ENCODE measurements at regions not wholly inside any gene's neighbourhood (a gene's known extent, or its start where the extent isn't known, plus 50 kb on each side); places are given as distances from the start of the nearest gene placed in this dataset.

DNA sequence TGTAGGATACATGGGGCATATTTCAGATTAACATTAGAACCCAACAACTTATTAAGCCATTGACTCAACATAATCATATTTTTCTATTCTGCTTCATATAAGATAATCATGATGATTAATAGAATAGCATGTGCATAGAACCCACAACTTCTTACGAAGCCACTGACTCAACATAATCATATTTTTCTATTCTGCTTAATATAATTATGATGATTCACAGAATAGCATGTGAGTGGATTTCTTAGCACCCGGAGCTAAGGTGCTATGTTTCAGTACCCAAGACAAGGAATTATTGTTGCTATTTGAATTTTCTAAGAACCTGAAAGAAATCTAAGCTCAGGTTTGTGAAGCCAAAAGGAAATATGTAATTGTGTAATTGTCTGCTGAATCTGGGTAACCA lies 96.8 kb downstream of the TENT5A start:
- TF ChIP-seq, protein P1, sequence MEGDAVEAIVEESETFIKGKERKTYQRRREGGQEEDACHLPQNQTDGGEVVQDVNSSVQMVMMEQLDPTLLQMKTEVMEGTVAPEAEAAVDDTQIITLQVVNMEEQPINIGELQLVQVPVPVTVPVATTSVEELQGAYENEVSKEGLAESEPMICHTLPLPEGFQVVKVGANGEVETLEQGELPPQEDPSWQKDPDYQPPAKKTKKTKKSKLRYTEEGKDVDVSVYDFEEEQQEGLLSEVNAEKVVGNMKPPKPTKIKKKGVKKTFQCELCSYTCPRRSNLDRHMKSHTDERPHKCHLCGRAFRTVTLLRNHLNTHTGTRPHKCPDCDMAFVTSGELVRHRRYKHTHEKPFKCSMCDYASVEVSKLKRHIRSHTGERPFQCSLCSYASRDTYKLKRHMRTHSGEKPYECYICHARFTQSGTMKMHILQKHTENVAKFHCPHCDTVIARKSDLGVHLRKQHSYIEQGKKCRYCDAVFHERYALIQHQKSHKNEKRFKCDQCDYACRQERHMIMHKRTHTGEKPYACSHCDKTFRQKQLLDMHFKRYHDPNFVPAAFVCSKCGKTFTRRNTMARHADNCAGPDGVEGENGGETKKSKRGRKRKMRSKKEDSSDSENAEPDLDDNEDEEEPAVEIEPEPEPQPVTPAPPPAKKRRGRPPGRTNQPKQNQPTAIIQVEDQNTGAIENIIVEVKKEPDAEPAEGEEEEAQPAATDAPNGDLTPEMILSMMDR (IDR thresholded peaks at IDR 0.05; ENCODE audit: low read length), result no peak
- TF ChIP-seq EZH2 (IDR thresholded peaks at IDR 0.05; ENCODE audit: borderline replicate concordance, low read length), result no peak

Data from OCI-LY1 (cell line).